GM12878 (cell line): ENCODE measurements at regions not wholly inside any gene's neighbourhood (a gene's known extent, or its start where the extent isn't known, plus 50 kb on each side); places are given as distances from the start of the nearest gene placed in this dataset.

Experiments
- ATAC-seq: fragments of 200-7000 bp; cut with Tn5 transposase; 3 replicates; pipeline ENCODE4 v1.9.1; 2020; ENCODE audit warnings: mild to moderate bottlenecking, moderate library complexity
- BruUV-seq: library from RNA; stranded (reverse); fragments of 400-500 nt; replicated peaks from 2 replicates; lab custom pipeline; 2021; lab: Mats Ljungman, UMichigan
- CTCF ChIA-PET: fragments of 300-600 bp; sonication (Branson Sonifier 250); formaldehyde crosslinking; extraction: SDS; loops from one replicate; lab custom pipeline; 2021; ENCODE audit warnings: inconsistent platforms; lab: Yijun Ruan, JAX
- POLR2A ChIA-PET: fragments of 350-600 bp; formaldehyde crosslinking; extraction: SDS; loops from one replicate; lab custom pipeline; 2021; ENCODE audit warnings: inconsistent platforms; lab: Charles Lee
- RAD21 ChIA-PET: fragments of 300-600 bp; sonication (Branson Sonifier 250); formaldehyde crosslinking; loops from one replicate; lab custom pipeline; 2023; ENCODE audit warnings: antibody characterized with exemption; ENCODE audit not compliant: unreplicated experiment; lab: Charles Lee
- SMC1A ChIA-PET: fragments of 300-600 bp; sonication (Branson Sonifier 250); formaldehyde crosslinking; loops from one replicate; lab custom pipeline; 2023; ENCODE audit not compliant: unreplicated experiment, uncharacterized antibody; lab: Charles Lee
- DNase-seq: peaks from one replicate; pipeline ENCODE4 v3.0.0-alpha.2; 2011; ENCODE audit warnings: low read depth, low spot score
- FAIRE-seq: peaks from 3 replicates; lab custom pipeline; 2011; peaks lifted over from hg19 to GRCh38; lab: Jason Lieb, UNC
- H2AFZ ChIP-seq: 2 replicates; pipeline ENCODE4 v1.6.0; 2011; ENCODE audit warnings: low read depth, low read length, control low read depth; ENCODE audit not compliant: control insufficient read depth
- H3K27ac ChIP-seq: 2 replicates; pipeline ENCODE4 v1.5.1; 2011; ENCODE audit warnings: control low read depth; ENCODE audit not compliant: control insufficient read depth, insufficient read depth
- H3K27me3 ChIP-seq, 2 experiments: replicated peaks in 1 of 2; 2 replicates each; pipeline versions ENCODE4 v1.6.0 to v1.6.1; 2011; ENCODE audit warnings: low read length in 1 of 2; ENCODE audit not compliant: control insufficient read depth in 2 of 2, insufficient read depth in 2 of 2
- H3K36me3 ChIP-seq, 2 experiments: 2 replicates each; pipeline ENCODE4 v1.5.1; 2011; ENCODE audit warnings: low read length in 1 of 2; ENCODE audit not compliant: control insufficient read depth in 2 of 2, insufficient read depth in 2 of 2
- H3K4me1 ChIP-seq: 2 replicates; pipeline ENCODE4 v1.6.1; 2011; ENCODE audit warnings: mild to moderate bottlenecking, low read length, moderate library complexity, mixed read lengths; ENCODE audit not compliant: control insufficient read depth, insufficient read depth
- H3K4me2 ChIP-seq: 2 replicates; pipeline ENCODE4 v1.6.0; 2011; ENCODE audit warnings: control low read depth; ENCODE audit not compliant: control insufficient read depth, insufficient read depth
- H3K4me3 ChIP-seq: fragments of 200-600 bp; sonication (generic); 2 replicates; pipeline ENCODE4 v1.5.1; 2016
- H3K79me2 ChIP-seq: 2 replicates; pipeline ENCODE4 v1.6.0; 2011; ENCODE audit warnings: low read length; ENCODE audit not compliant: control insufficient read depth, insufficient read depth
- H3K9ac ChIP-seq: 2 replicates; pipeline ENCODE4 v1.8.0; 2011; ENCODE audit warnings: low read length, control low read depth, mixed read lengths; ENCODE audit not compliant: control insufficient read depth, insufficient read depth
- H3K9me3 ChIP-seq: replicated peaks from 3 replicates; pipeline ENCODE4 v1.5.1; 2011; ENCODE audit warnings: mild to moderate bottlenecking, low read length; ENCODE audit not compliant: control insufficient read depth, insufficient read depth
- H4K20me1 ChIP-seq: 2 replicates; pipeline ENCODE4 v1.6.0; 2011; ENCODE audit not compliant: control insufficient read depth, insufficient read depth
- ATF7 ChIP-seq: fragments of 450-650 bp; IDR thresholded peaks from 2 replicates; pipeline ENCODE4 v1.6.1; 2016; ENCODE audit warnings: low read depth, mild to moderate bottlenecking
- JUND ChIP-seq: IDR thresholded peaks from 2 replicates; pipeline ENCODE4 v1.6.1; 2012; ENCODE audit warnings: low read depth, mild to moderate bottlenecking, low read length, improper control_type of control experiment, moderate library complexity
- KAT2A ChIP-seq: conservative IDR thresholded peaks from 2 replicates; pipeline ENCODE4 v1.6.1; 2011; ENCODE audit warnings: low read depth, low read length; ENCODE audit not compliant: control insufficient read depth
- NBN ChIP-seq: fragments of 450-650 bp; IDR thresholded peaks from 2 replicates; pipeline ENCODE4 v1.6.1; 2016
- POLR2AphosphoS5 ChIP-seq: IDR thresholded peaks from 2 replicates; pipeline ENCODE4 v1.6.1; 2011; ENCODE audit warnings: mild to moderate bottlenecking, low read length, inconsistent platforms
- SRF ChIP-seq, 2 experiments: IDR thresholded peaks; 2 replicates each; pipeline ENCODE4 v1.6.1; 2011; ENCODE audit warnings: low read depth in 2 of 2, low read length in 2 of 2, mild to moderate bottlenecking in 1 of 2, moderate library complexity in 1 of 2
- STAT3 ChIP-seq: IDR thresholded peaks from 2 replicates; pipeline ENCODE4 v1.6.1; 2011; ENCODE audit warnings: low read depth, low read length, improper control_type of control experiment
- TAF1 ChIP-seq: IDR thresholded peaks from 2 replicates; pipeline ENCODE4 v1.6.1; 2011; ENCODE audit warnings: mild to moderate bottlenecking, low read depth, low read length, borderline replicate concordance
- WGBS: methylation state at CpG from one replicate; pipeline ENCODE4 v1.1.6; 2016; ENCODE audit warnings: low lambda C conversion rate; ENCODE audit not compliant: insufficient replicate concordance, insufficient coverage; ENCODE audit errors: missing lambda C conversion rate; 5-methylcytosine and 5-hydroxymethylcytosine counted together
- in situ Hi-C: fragments of 300-500 bp; cut with MboI; formaldehyde crosslinking; loops from 9 replicates; pipeline ENCODE4 v1.14.3; 2018; ENCODE audit warnings: mixed read lengths
- intact Hi-C: fragments of 100-400 bp; cut with micrococcal nuclease; formaldehyde crosslinking; loops from one replicate; pipeline ENCODE4 v1.14.2; 2022; ENCODE audit not compliant: unreplicated experiment

DNA sequence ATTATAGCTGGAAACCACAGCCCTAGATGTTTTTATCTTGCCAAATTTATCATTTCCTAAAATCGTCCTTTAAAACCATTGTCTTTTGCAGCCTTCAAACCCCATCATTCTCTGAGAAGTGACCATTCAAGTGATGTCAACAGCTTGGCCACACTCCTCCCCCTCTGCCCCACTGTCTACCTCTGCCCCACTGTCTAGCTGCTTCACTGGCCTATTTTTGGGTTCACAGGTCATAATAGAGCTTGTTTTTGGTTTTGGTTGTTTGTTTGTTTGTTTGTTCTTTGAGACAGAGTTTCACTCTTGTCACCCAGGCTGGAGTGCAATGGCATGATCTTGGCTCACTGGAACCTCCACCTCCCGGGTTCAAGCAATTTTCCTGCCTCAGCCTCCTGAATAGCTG is 93.2 kb upstream of the IL12A start:
- intact Hi-C loops (no loop called here), in situ Hi-C loops (no loop called here)
- H3K9me3 ChIP-seq = no peaks in the 10 kb centered on the region
- H3K36me3 ChIP-seq = no peaks in the 10 kb centered on the region
- WGBS = 3% methylated on average over 2 of the region's 2 CpGs
- no peak for DNase-seq
- ChIA-PET POLR2A (no interaction called here), RAD21 (interaction anchor here (0.7 to 2.3 kb wide), 2 partner anchors 8 to 10 kb away, joined by 3 to 14 read pairs; no protein-coding TSS in a partner anchor), CTCF (interaction anchor here (0.9 to 14.7 kb wide), 5 partner anchors 9 to 137 kb away, joined by 3 to 152 read pairs (median 12); partner anchors contain the start of gene IL12A), SMC1A (interaction anchor here (1.3 to 22.1 kb wide), 5 partner anchors 8 to 108 kb away, joined by 3 to 589 read pairs (median 7); no protein-coding TSS in a partner anchor)
- no peak overlapping the region for H3K27ac ChIP-seq
- no peak overlapping the region for H3K4me3 ChIP-seq
- peaks cover 3% of the 10 kb centered on the region for H3K4me1 ChIP-seq
- TF ChIP-seq JUND = no peak
- no peaks in the 10 kb centered on the region for H3K79me2 ChIP-seq
- no peak for FAIRE-seq
- H3K9ac ChIP-seq = no peak overlapping the region
- H3K4me2 ChIP-seq = no peak overlapping the region
- no peaks in the 10 kb centered on the region for H4K20me1 ChIP-seq
- no peaks in the 10 kb centered on the region for H3K27me3 ChIP-seq
- no peak overlapping the region for H2AFZ ChIP-seq
- 0 out of 3 replicates have a peak, but pooled peaks have one; percentile 21 for ATAC-seq
- no TSS peak for BruUV-seq

DNA sequence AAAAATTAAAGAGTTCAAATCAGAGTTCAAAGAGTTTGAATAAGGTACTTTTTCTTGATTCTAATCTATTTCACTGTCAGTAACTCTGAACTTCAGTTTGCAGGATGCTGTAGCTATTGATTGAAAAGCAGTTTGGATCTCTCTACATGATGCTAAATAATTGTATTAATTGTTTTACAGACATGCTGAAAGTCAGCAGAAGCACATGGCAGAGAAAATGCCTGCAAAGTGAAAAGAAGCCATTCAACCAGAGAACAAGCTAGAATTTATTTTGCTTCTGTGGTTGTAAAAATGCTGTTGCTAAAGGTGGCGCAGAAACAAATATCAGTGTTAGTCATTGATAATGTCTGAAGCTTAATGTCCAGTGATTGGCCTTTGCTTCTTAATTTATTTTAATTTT is 92.1 kb upstream of the IL12A start:
- intact Hi-C loops (no loop called here), in situ Hi-C loops (no loop called here)
- Histone ChIP-seq H3K27me3 (no peaks in the 10 kb centered on the region), H3K4me2 (no peak overlapping the region), H3K9me3 (no peaks in the 10 kb centered on the region), H3K27ac (no peak overlapping the region), H2AFZ (no peak overlapping the region), H3K4me1 (peaks cover 3% of the 10 kb centered on the region), H3K79me2 (no peaks in the 10 kb centered on the region), H4K20me1 (no peaks in the 10 kb centered on the region), H3K9ac (no peak overlapping the region), H3K4me3 (no peak overlapping the region), H3K36me3 (no peaks in the 10 kb centered on the region)
- ChIA-PET POLR2A (interaction anchor here (2.4 kb wide), 1 partner anchor 8 kb away, joined by 5 read pairs; no protein-coding TSS in a partner anchor), CTCF (interaction anchor here (11.4 to 14.7 kb wide), 2 partner anchors 10 to 108 kb away, joined by 88 to 152 read pairs; no protein-coding TSS in a partner anchor), RAD21 (interaction anchor here (2.3 to 2.9 kb wide), 2 partner anchors 10 to 11 kb away, joined by 12 to 14 read pairs; no protein-coding TSS in a partner anchor), SMC1A (interaction anchor here (0.6 to 22.1 kb wide), 6 partner anchors 10 to 1819 kb away, joined by 3 to 589 read pairs (median 7); partner anchors contain the start of gene IL12A)
- DNase-seq (no peak), FAIRE-seq (no peak), ATAC-seq (no peak)
- no TSS peak for BruUV-seq
- whole genome bisulfite sequencing = 100% methylated on average over 1 of the region's 1 CpG
- TF ChIP-seq TAF1 = no peak
- no peak for TF ChIP-seq STAT3
- no peak for TF ChIP-seq KAT2A
- TF ChIP-seq SRF (IDR thresholded peaks at IDR 0.05; ENCODE audit: low read depth in 2 of 2, low read length in 2 of 2) = no peak
- TF ChIP-seq NBN = no peak
- no peak for TF ChIP-seq POLR2AphosphoS5
- no peak for TF ChIP-seq ATF7
